Activated CD4-positive, alpha-beta memory T cell treated with anti-CD3 and anti-CD28 coated beads for 36 hours (primary cell): ENCODE measurements at regions not wholly inside any gene's neighbourhood (a gene's known extent, or its start where the extent isn't known, plus 50 kb on each side); places are given as distances from the start of the nearest gene placed in this dataset.

Experiments
- CTCF ChIA-PET: fragments of 350-600 bp; sonication (Branson Sonifier 250); formaldehyde crosslinking; loops from one replicate; lab custom pipeline; 2021; ENCODE audit warnings: antibody characterized with exemption, inconsistent platforms; lab: Charles Lee
- POLR2A ChIA-PET: fragments of 350-600 bp; sonication (Branson Sonifier 250); formaldehyde crosslinking; loops from one replicate; lab custom pipeline; 2021; ENCODE audit warnings: antibody characterized with exemption; lab: Charles Lee
- DNase-seq: peaks from one replicate; pipeline ENCODE4 v3.0.0-alpha.2; 2020
- H3K27ac Mint-ChIP-seq: one replicate; pipeline ENCODE4 v1.8.0; 2021; ENCODE audit warnings: mixed read lengths
- H3K27me3 Mint-ChIP-seq: one replicate; pipeline ENCODE4 v1.8.0; 2021; ENCODE audit warnings: mixed read lengths
- H3K36me3 Mint-ChIP-seq: one replicate; pipeline ENCODE4 v1.8.0; 2021; ENCODE audit warnings: mixed read lengths
- H3K4me1 Mint-ChIP-seq: one replicate; pipeline ENCODE4 v1.8.0; 2021; ENCODE audit warnings: low read depth, mixed read lengths
- H3K4me3 Mint-ChIP-seq: one replicate; pipeline ENCODE4 v1.8.0; 2021; ENCODE audit warnings: mild to moderate bottlenecking, mixed read lengths
- H3K9me3 Mint-ChIP-seq: one replicate; pipeline ENCODE4 v1.8.0; 2021; ENCODE audit warnings: mixed read lengths
- intact Hi-C: fragments of 100-400 bp; cut with micrococcal nuclease; formaldehyde crosslinking; loops from one replicate; pipeline ENCODE4 v1.15.1; 2023

GRCh38 chr4:141812158-141812557 is 175.8 kb downstream of the IL15 start:
- POLR2A ChIA-PET, result no interaction called here
- no peaks in the 10 kb centered on the region for H3K36me3 Mint-ChIP-seq
- H3K27me3 Mint-ChIP-seq, result peaks cover 14% of the 10 kb centered on the region
- H3K4me1 Mint-ChIP-seq, result no peaks in the 10 kb centered on the region
- H3K9me3 Mint-ChIP-seq, result no peaks in the 10 kb centered on the region
- DNase-seq, result no peak
- no peak overlapping the region for H3K27ac Mint-ChIP-seq
- CTCF ChIA-PET, result no interaction called here
- no peak overlapping the region for H3K4me3 Mint-ChIP-seq
- intact Hi-C loops, result no loop called here

DNA sequence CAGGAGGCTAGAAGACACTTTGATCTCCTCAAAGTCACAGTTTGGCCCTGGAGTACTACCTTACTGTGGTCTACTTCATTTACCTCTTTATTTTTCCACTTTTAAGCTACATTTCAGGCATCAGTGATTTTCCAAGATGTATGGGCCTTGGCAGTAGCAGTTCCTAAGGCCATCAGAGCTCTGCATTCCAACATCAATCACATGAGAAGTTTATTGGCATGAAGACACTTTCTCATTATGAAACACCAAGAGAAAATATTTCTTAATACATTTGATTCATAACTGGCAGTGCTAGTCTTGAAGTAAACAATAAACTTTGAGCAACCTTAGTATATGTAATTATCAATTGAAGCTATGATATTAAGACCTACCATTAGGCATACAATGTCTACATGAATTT is 178.1 kb downstream of the IL15 start:
- H3K27ac Mint-ChIP-seq, result no peak overlapping the region
- CTCF ChIA-PET, result no interaction called here
- no peak for DNase-seq
- H3K9me3 Mint-ChIP-seq, result no peaks in the 10 kb centered on the region
- no peaks in the 10 kb centered on the region for H3K4me1 Mint-ChIP-seq
- intact Hi-C loops, result no loop called here
- H3K36me3 Mint-ChIP-seq, result no peaks in the 10 kb centered on the region
- H3K4me3 Mint-ChIP-seq, result no peak overlapping the region
- POLR2A ChIA-PET, result no interaction called here
- H3K27me3 Mint-ChIP-seq, result peaks cover 19% of the 10 kb centered on the region

DNA sequence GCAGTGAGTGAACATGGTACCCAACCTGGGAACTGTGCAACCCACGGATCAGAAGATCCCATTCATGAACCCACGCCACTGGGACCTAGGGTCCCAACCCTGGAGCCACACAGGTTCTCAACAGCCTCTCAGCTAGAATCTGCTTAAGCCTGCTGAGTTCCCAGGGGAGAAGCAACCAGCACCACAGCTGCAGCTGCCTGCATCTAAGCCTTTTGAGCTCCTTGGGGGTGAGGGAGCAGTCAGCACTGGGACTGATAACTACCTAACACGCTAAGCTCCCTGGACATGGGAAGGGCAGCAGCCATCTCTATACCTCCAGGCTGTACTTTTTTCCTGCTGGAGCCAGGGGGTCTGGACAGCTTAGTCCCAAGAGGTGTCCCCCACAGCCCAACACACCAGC is 179.3 kb downstream of the IL15 start:
- CTCF ChIA-PET, result no interaction called here
- no peak overlapping the region for H3K27ac Mint-ChIP-seq

GRCh38 chr4:141826260-141826659 is 189.9 kb downstream of the IL15 start:
- no peak for DNase-seq
- H3K27me3 Mint-ChIP-seq, result no peaks in the 10 kb centered on the region
- POLR2A ChIA-PET, result no interaction called here
- H3K4me1 Mint-ChIP-seq, result no peaks in the 10 kb centered on the region
- H3K4me3 Mint-ChIP-seq, result no peak overlapping the region
- no peaks in the 10 kb centered on the region for H3K36me3 Mint-ChIP-seq
- H3K9me3 Mint-ChIP-seq, result no peaks in the 10 kb centered on the region
- H3K27ac Mint-ChIP-seq, result no peak overlapping the region
- intact Hi-C loops, result no loop called here
- CTCF ChIA-PET, result no interaction called here

More for the DNA sequence above, 179.3 kb downstream of the IL15 start:
- POLR2A ChIA-PET, result no interaction called here
- no peaks in the 10 kb centered on the region for H3K9me3 Mint-ChIP-seq
- no peak for DNase-seq
- no peak overlapping the region for H3K4me3 Mint-ChIP-seq
- H3K4me1 Mint-ChIP-seq, result no peaks in the 10 kb centered on the region
- H3K27me3 Mint-ChIP-seq, result peaks cover 21% of the 10 kb centered on the region
- intact Hi-C loops, result no loop called here
- no peaks in the 10 kb centered on the region for H3K36me3 Mint-ChIP-seq

DNA sequence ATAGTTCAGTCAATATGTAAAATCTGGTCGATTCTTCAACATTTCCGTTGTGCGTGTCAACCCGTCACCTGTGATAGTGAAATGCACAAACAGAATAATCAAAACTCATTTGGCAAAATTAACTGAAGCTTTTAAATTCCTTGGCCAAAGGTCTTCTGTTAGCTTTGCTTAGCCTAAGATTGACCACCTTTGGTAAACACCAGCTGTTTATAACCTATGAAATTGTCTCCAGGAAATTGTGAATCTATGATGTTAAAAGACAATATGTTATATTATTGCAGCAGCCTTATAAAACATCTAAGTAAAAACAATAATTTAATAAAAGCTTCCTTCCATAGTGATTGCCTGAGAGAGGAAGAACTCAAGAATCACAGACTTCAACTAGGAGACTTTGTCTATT is 196.8 kb downstream of the IL15 start:
- intact Hi-C loops, result no loop called here
- no peak for DNase-seq
- POLR2A ChIA-PET, result no interaction called here
- Mint-ChIP-seq H3K27me3 (peaks cover 4% of the 10 kb centered on the region), H3K27ac (no peak overlapping the region), H3K36me3 (no peaks in the 10 kb centered on the region), H3K4me1 (no peaks in the 10 kb centered on the region), H3K4me3 (no peak overlapping the region), H3K9me3 (no peaks in the 10 kb centered on the region)
- CTCF ChIA-PET, result no interaction called here

DNA sequence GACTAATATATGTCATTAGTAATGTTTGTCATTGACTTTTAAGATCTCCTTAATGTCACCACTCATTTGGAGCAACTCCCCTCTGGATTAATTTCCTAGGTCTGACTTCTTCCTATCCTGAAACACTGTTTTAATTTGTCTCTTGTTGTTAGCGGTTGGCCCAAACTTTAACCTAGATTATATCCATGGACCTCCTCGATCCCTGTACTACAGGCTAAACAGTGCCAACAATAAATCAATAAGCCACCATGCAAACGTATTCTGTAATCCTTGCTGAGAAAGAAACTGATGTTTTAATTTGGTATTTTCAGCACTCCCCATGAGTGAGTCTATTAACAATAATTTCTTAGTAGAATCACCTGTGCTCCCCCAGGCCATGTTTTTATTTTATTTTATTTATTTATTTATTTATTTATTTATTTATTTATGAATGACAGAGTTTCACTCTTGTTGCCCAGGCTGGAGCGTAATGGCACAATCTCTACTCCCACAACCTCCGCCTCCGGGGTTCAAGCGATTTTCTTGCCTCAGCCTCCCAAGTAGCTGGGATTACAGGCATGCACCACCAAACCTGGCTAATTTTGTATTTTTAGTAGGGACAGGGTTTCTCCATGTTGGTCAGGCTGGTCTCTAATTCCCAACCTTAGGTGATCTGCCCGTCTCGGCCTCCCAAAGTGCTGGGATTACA is 204.1 kb downstream of the IL15 start:
- Mint-ChIP-seq H3K27ac (no peak overlapping the region), H3K4me1 (no peaks in the 10 kb centered on the region), H3K27me3 (peaks cover 2% of the 10 kb centered on the region), H3K4me3 (no peak overlapping the region), H3K36me3 (no peaks in the 10 kb centered on the region), H3K9me3 (no peaks in the 10 kb centered on the region)
- ChIA-PET CTCF (no interaction called here), POLR2A (no interaction called here)
- no peak for DNase-seq
- intact Hi-C loops, result no loop called here

GRCh38 chr4:141843136-141843535 is 206.8 kb downstream of the IL15 start:
- Mint-ChIP-seq H3K27ac (no peak overlapping the region), H3K4me1 (no peaks in the 10 kb centered on the region), H3K36me3 (no peaks in the 10 kb centered on the region), H3K27me3 (peaks cover 2% of the 10 kb centered on the region), H3K4me3 (no peak overlapping the region), H3K9me3 (no peaks in the 10 kb centered on the region)
- ChIA-PET POLR2A (no interaction called here), CTCF (no interaction called here)
- intact Hi-C loops, result no loop called here
- DNase-seq, result no peak

DNA sequence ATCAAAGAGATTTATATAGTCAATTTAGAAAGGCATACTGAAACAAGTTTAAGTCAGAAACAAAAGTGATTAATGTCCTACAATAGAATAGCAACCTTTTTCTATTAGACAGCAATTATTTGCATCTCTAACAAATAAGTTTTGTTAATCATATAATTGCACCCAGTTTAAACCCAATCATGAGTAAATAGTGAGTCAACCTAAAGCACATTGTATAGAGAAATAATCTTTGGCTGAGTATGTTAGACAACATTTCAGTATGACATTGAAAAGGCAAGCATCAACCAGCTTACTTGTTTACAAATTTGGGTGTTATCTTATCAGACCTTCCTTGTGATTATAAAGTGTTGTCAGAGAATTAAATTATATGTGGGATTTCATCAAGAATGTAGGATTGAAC is 209.5 kb downstream of the IL15 start:
- no peaks in the 10 kb centered on the region for H3K36me3 Mint-ChIP-seq
- ChIA-PET POLR2A (no interaction called here), CTCF (no interaction called here)
- no peak overlapping the region for H3K27ac Mint-ChIP-seq
- intact Hi-C loops, result no loop called here
- no peaks in the 10 kb centered on the region for H3K4me1 Mint-ChIP-seq
- no peak overlapping the region for H3K4me3 Mint-ChIP-seq
- no peaks in the 10 kb centered on the region for H3K9me3 Mint-ChIP-seq
- peaks cover 2% of the 10 kb centered on the region for H3K27me3 Mint-ChIP-seq
- no peak for DNase-seq

GRCh38 chr4:141849367-141849766 is 213.0 kb downstream of the IL15 start:
- ChIA-PET POLR2A (no interaction called here), CTCF (no interaction called here)
- no peak overlapping the region for H3K4me3 Mint-ChIP-seq
- no peaks in the 10 kb centered on the region for H3K9me3 Mint-ChIP-seq
- DNase-seq, result no peak
- H3K27me3 Mint-ChIP-seq, result no peaks in the 10 kb centered on the region
- intact Hi-C loops, result no loop called here
- H3K4me1 Mint-ChIP-seq, result no peaks in the 10 kb centered on the region
- H3K27ac Mint-ChIP-seq, result no peak overlapping the region
- no peaks in the 10 kb centered on the region for H3K36me3 Mint-ChIP-seq

DNA sequence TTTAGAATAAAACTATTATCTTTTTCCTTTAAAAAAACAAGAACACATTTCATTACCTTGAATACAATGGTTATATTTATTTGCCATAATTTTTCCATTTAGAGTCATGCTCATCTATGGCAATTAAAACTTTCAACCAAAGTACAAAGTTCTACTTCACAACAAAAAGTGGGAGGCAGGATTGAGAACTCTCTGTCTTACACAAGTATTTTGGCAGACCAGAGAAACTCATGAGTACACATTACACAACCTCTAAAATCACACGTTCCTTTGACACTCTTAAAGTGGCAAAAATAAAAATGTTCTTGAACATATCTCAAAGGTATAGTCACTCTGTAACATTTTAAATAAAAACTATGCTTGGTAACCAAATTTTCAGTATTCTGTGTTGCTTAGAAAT is 213.4 kb downstream of the IL15 start:
- no peaks in the 10 kb centered on the region for H3K36me3 Mint-ChIP-seq
- POLR2A ChIA-PET, result no interaction called here

DNA sequence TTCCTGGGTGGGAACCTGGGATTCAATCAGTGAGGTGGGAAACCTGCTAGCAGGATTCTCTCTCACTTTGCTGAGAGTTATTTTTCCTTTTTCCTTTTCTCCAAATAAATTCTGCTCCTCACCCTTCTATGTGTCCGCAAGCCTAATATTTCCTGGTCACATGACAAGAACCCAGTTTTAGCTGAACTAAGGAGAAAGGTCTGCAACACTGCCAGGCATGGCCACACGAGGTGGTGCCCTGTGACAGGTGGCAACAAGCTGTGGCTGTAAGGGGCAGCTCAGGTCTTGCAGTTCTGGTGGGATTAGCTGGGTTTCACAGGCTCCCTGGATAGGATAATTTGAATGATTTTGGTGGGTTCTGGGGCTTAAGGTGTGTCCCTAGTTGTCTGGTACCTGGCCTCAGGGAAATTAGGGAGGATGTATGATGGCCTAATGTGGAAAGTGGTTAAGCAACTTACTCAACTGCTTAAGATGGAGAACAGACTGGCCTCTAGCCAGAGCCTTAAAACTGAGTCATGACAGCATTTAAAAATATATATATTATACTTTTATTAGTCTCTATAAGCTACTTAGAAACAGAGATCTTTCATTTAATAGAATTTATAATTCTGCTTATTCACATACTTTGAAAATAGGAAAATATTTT is 215.0 kb downstream of the IL15 start:
- intact Hi-C loops, result no loop called here
- POLR2A ChIA-PET, result no interaction called here

More for the DNA sequence above, 213.4 kb downstream of the IL15 start:
- Mint-ChIP-seq H3K4me3 (no peak overlapping the region), H3K27me3 (no peaks in the 10 kb centered on the region), H3K9me3 (no peaks in the 10 kb centered on the region), H3K27ac (no peak overlapping the region), H3K4me1 (no peaks in the 10 kb centered on the region)
- DNase-seq, result no peak
- intact Hi-C loops, result no loop called here
- CTCF ChIA-PET, result no interaction called here

GRCh38 chr4:141853091-141853764 is 216.8 kb downstream of the IL15 start:
- ChIA-PET CTCF (no interaction called here), POLR2A (no interaction called here)
- Mint-ChIP-seq H3K36me3 (no peaks in the 10 kb centered on the region), H3K9me3 (peaks cover 13% of the 10 kb centered on the region), H3K27ac (no peak overlapping the region), H3K27me3 (peaks cover 6% of the 10 kb centered on the region), H3K4me1 (no peaks in the 10 kb centered on the region), H3K4me3 (no peak overlapping the region)
- no peak for DNase-seq
- intact Hi-C loops, result no loop called here

More for the DNA sequence above, 215.0 kb downstream of the IL15 start:
- CTCF ChIA-PET, result no interaction called here
- no peaks in the 10 kb centered on the region for H3K36me3 Mint-ChIP-seq
- no peak for DNase-seq
- H3K27me3 Mint-ChIP-seq, result peaks cover 5% of the 10 kb centered on the region
- no peak overlapping the region for H3K4me3 Mint-ChIP-seq
- H3K9me3 Mint-ChIP-seq, result peaks cover 13% of the 10 kb centered on the region
- H3K27ac Mint-ChIP-seq, result no peak overlapping the region
- H3K4me1 Mint-ChIP-seq, result no peaks in the 10 kb centered on the region

GRCh38 chr4:141858437-141858836 is 222.1 kb downstream of the IL15 start:
- H3K9me3 Mint-ChIP-seq, result peaks cover 13% of the 10 kb centered on the region
- no peaks in the 10 kb centered on the region for H3K4me1 Mint-ChIP-seq
- H3K27me3 Mint-ChIP-seq, result peaks cover 6% of the 10 kb centered on the region

More at GRCh38 chr4:141858437-141858836, 222.1 kb downstream of the IL15 start:
- no peak for DNase-seq
- CTCF ChIA-PET, result no interaction called here
- Mint-ChIP-seq H3K4me3 (no peak overlapping the region), H3K36me3 (no peaks in the 10 kb centered on the region), H3K27ac (no peak overlapping the region)
- POLR2A ChIA-PET, result no interaction called here
- intact Hi-C loops, result no loop called here
